Thyroid gland (tissue), 4 donors: ENCODE measurements at regions not wholly inside any gene's neighbourhood (a gene's known extent, or its start where the extent isn't known, plus 50 kb on each side); places are given as distances from the start of the nearest gene placed in this dataset.

Experiments
- DNase-seq, 2 donors: peaks; one replicate each; pipeline ENCODE4 v3.0.0-alpha.2; 2019
- H3K27ac ChIP-seq, 3 donors: fragments of 200-600 bp; sonication (generic); 1 replicate in 2 of 3; 2 replicates in 1 of 3; pipeline ENCODE4 v1.5.1; 2016 to 2019; ENCODE audit warnings: mild to moderate bottlenecking in 1 of 3, moderate library complexity in 1 of 3
- H3K27me3 ChIP-seq: fragments of 200-600 bp; sonication (generic); one replicate; pipeline ENCODE4 v1.5.1; 2019
- H3K36me3 ChIP-seq, 2 donors: fragments of 200-600 bp; sonication (generic); one replicate each; pipeline ENCODE4 v1.5.1; 2016 to 2019
- H3K4me1 ChIP-seq, 2 donors: fragments of 200-600 bp; sonication (generic); one replicate each; pipeline ENCODE4 v1.5.1; 2017 to 2019
- H3K4me3 ChIP-seq, 3 donors: fragments of 200-600 bp; sonication (generic); replicated peaks in 1 of 3; 1 replicate in 2 of 3; 2 replicates in 1 of 3; pipeline ENCODE4 v1.5.1; 2016; ENCODE audit warnings: mild to moderate bottlenecking in 1 of 3
- H3K9me3 ChIP-seq: fragments of 200-600 bp; sonication (generic); one replicate; pipeline ENCODE4 v1.5.1; 2017
- POLR2A ChIP-seq, 2 donors: fragments of 450-650 bp; IDR thresholded peaks; one replicate each; pipeline ENCODE4 v1.6.1; 2017; ENCODE audit warnings: antibody characterized with exemption in 2 of 2, mild to moderate bottlenecking in 2 of 2, moderate library complexity in 1 of 2
- WGBS, 2 donors: methylation state at CpG; one replicate each; pipeline ENCODE4 v1.1.5; 2017; 5-methylcytosine and 5-hydroxymethylcytosine counted together
- intact Hi-C: fragments of 100-400 bp; cut with DNase I; formaldehyde crosslinking; loops from one replicate; pipeline ENCODE4 v1.15.1; 2023
- TF ChIP-seq, protein P1 (sequence below), 6 experiments: fragments of 200-600 bp in 3 of 6; fragments of 450-650 bp in 3 of 6; sonication (generic) in 3 of 6; IDR thresholded peaks; one replicate each; pipeline ENCODE4 v1.5.1; 2016 to 2019; ENCODE audit warnings: antibody characterized with exemption in 6 of 6, mild to moderate bottlenecking in 2 of 6, inconsistent platforms in 1 of 6, moderate library complexity in 1 of 6

DNA sequence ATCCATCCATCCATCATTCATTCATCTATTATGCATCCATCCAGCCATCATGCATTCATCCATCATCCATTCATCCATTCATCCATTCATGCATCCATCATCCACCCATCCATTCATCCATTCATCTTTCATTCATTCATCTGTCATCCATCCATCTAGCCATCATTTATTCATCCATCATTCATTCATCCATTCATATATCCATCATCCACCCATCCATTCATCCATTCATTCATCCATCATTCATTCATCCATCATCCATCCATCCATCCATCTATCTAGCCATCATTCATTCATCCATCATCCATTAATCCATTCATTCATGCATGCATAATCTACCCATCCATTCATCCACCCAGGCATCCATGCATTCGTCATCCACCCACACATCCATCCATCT is 1450.3 kb downstream of the TBC1D22A start:
- H3K9me3 ChIP-seq, result no peaks in the 10 kb centered on the region
- intact Hi-C loops, result no loop called here
- H3K27me3 ChIP-seq, result no peaks in the 10 kb centered on the region
- no peaks in the 10 kb centered on the region for H3K4me1 ChIP-seq
- H3K4me3 ChIP-seq, result no peak overlapping the region
- H3K36me3 ChIP-seq, result no peaks in the 10 kb centered on the region
- DNase-seq, result no peak
- 85% methylated on average over 1 of the region's 1 CpG for WGBS, 2 donors
- H3K27ac ChIP-seq, result no peak overlapping the region
- TF ChIP-seq, protein P1, sequence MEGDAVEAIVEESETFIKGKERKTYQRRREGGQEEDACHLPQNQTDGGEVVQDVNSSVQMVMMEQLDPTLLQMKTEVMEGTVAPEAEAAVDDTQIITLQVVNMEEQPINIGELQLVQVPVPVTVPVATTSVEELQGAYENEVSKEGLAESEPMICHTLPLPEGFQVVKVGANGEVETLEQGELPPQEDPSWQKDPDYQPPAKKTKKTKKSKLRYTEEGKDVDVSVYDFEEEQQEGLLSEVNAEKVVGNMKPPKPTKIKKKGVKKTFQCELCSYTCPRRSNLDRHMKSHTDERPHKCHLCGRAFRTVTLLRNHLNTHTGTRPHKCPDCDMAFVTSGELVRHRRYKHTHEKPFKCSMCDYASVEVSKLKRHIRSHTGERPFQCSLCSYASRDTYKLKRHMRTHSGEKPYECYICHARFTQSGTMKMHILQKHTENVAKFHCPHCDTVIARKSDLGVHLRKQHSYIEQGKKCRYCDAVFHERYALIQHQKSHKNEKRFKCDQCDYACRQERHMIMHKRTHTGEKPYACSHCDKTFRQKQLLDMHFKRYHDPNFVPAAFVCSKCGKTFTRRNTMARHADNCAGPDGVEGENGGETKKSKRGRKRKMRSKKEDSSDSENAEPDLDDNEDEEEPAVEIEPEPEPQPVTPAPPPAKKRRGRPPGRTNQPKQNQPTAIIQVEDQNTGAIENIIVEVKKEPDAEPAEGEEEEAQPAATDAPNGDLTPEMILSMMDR (IDR thresholded peaks at IDR 0.05), result no peak
- no peak for TF ChIP-seq POLR2A (IDR thresholded peaks at IDR 0.05)

DNA sequence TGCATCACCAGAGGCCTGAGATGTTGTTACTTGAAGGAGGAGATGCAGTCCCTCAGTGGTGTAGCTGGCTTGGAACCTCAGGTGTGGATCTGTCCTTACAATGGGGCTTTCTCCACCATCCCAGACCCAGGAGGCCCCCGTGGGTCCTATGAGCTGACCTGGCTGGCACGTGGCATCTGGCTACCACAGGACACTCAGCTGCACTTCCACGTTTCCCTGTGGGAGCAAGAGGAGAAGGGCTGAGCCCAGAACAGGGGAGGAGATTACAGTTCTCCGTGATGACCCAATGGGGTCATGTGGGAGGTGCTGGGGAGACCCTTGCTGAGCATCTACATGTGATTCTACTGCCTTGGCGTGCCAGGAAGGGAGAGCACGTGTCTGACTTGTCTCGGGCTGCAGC is 1448.4 kb downstream of the TBC1D22A start:
- intact Hi-C loops, result no loop called here
- TF ChIP-seq POLR2A (IDR thresholded peaks at IDR 0.05), result no peak
- TF ChIP-seq, protein P1 (IDR thresholded peaks at IDR 0.05), result no peak
- no peaks in the 10 kb centered on the region for H3K4me1 ChIP-seq
- no peaks in the 10 kb centered on the region for H3K27me3 ChIP-seq
- no peak for DNase-seq
- 35 to 62% methylated on average over 5 to 7 of the region's 7 CpGs for WGBS, 2 donors
- H3K36me3 ChIP-seq, result no peaks in the 10 kb centered on the region
- no peak overlapping the region for H3K4me3 ChIP-seq
- no peaks in the 10 kb centered on the region for H3K9me3 ChIP-seq
- no peak overlapping the region for H3K27ac ChIP-seq

DNA sequence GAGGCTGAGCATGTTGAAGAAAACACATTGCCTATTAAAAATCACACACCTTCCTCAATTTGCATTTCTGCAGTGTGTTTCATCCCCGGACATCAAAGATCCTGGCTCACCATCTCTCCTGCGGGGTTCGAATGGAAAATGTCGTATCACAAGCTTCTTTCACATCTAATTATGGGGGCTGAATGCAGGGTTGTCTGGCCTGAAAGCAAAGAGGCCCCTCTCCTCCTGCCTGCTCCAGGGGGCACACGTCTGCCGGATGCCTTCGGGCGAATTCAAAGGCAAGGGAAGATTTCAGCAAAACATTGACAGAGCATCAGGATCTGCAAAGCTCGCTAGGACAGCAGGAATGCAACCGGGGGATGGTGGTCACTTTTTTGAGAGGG is 1447.7 kb downstream of the TBC1D22A start:
- TF ChIP-seq POLR2A (IDR thresholded peaks at IDR 0.05), result no peak
- TF ChIP-seq, protein P1 (IDR thresholded peaks at IDR 0.05), result no peak
- H3K27me3 ChIP-seq, result no peaks in the 10 kb centered on the region
- H3K27ac ChIP-seq, result no peak overlapping the region
- H3K4me1 ChIP-seq, result no peaks in the 10 kb centered on the region
- H3K4me3 ChIP-seq, result no peak overlapping the region
- no peaks in the 10 kb centered on the region for H3K36me3 ChIP-seq
- no peak for DNase-seq
- 45 to 47% methylated on average over 10 of the region's 10 CpGs for WGBS, 2 donors
- intact Hi-C loops, result no loop called here
- no peaks in the 10 kb centered on the region for H3K9me3 ChIP-seq

DNA sequence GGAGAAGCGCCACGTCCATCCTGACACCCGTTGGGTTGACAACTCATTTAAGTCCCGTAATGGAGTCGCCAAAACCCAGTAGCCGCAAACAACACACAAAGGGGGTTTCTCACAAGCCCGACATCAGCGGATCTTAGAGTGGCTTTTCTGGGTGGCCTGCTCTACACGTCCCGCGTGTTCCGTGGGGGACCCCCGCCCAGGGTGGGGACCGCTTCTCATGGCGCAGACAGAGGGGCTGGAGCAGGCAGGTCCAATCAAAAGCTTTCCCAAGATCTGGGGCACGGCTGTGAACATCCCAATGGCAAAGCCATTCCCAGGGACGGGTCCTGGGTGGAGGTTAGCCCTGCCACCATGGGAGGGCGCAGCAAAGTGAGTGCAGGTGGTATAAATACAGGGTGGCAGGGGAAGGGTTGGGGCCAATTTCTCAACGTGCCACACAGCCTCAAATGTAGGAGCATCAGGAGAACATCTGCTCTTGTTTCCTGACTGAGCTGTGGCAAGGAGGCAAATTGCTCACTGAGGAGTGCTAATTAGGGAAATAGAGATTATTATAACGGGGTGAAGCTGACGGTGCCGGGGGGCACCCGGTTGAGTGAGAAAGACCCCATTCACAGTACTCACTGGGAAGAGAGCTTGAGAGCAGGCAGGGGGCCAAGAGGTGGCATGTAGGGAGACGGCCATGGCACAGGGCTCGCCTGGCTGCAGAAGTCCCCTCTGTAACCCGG is 1447.2 kb downstream of the TBC1D22A start:
- no peaks in the 10 kb centered on the region for H3K27me3 ChIP-seq
- WGBS, 2 donors, result 82 to 86% methylated on average over 24 to 26 of the region's 26 CpGs
- no peaks in the 10 kb centered on the region for H3K36me3 ChIP-seq
- no peaks in the 10 kb centered on the region for H3K4me1 ChIP-seq
- intact Hi-C loops, result no loop called here
- no peak for DNase-seq
- H3K9me3 ChIP-seq, result no peaks in the 10 kb centered on the region
- no peak overlapping the region for H3K4me3 ChIP-seq
- no peak overlapping the region for H3K27ac ChIP-seq
- TF ChIP-seq, protein P1 (IDR thresholded peaks at IDR 0.05), result no peak
- no peak for TF ChIP-seq POLR2A (IDR thresholded peaks at IDR 0.05)

DNA sequence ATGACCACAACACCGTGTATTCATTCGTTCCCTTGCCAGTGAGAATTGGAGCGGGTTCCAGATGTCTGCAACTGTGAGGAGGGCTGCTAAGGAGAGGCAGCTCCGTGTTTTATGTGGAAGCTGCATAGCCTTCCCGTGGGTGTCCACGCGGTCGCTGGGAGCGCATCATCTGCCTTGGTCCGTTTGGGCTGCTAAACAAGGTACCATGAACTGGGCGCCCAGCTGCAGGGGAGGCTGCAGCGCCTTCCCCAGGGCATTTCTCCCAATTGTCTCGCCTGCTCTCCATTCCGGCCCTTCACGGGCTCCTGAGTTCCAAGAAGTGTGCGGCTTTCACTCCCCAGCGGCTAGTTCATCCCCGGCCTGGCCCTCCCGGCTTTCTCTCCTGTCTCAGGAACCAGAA is 1446.4 kb downstream of the TBC1D22A start:
- no peaks in the 10 kb centered on the region for H3K4me1 ChIP-seq
- WGBS, 2 donors, result 83 to 91% methylated on average over 19 of the region's 19 CpGs
- intact Hi-C loops, result no loop called here
- no peaks in the 10 kb centered on the region for H3K9me3 ChIP-seq
- no peaks in the 10 kb centered on the region for H3K27me3 ChIP-seq
- H3K4me3 ChIP-seq, result no peak overlapping the region
- no peak for DNase-seq
- TF ChIP-seq, protein P1 (IDR thresholded peaks at IDR 0.05), result no peak
- no peak for TF ChIP-seq POLR2A (IDR thresholded peaks at IDR 0.05)
- no peak overlapping the region for H3K27ac ChIP-seq
- no peaks in the 10 kb centered on the region for H3K36me3 ChIP-seq
